PC-9 (cell line): ENCODE measurements at regions not wholly inside any gene's neighbourhood (a gene's known extent, or its start where the extent isn't known, plus 50 kb on each side); places are given as distances from the start of the nearest gene placed in this dataset.

Experiments
- BruUV-seq: library from RNA; stranded (reverse); fragments of 400-500 nt; replicated peaks from 2 replicates; lab custom pipeline; 2021; lab: Mats Ljungman, UMichigan
- CTCF ChIA-PET: fragments of 300-600 bp; sonication (Branson Sonifier 250); formaldehyde crosslinking; loops from one replicate; lab custom pipeline; 2022; ENCODE audit warnings: antibody characterized with exemption; lab: Charles Lee
- POLR2A ChIA-PET: fragments of 300-600 bp; sonication (Branson Sonifier 250); formaldehyde crosslinking; loops from one replicate; lab custom pipeline; 2022; ENCODE audit warnings: antibody characterized with exemption; ENCODE audit not compliant: unreplicated experiment; lab: Charles Lee
- DNase-seq, 2 experiments: peaks; one replicate each; pipeline versions ENCODE4 v3.0.0 to v3.0.0-alpha.2; 2015 to 2022; ENCODE audit warnings: mixed read lengths in 1 of 2
- H2AFZ ChIP-seq: fragments of 200-600 bp; sonication (generic); 2 replicates; pipeline ENCODE4 v1.8.1; 2017; ENCODE audit warnings: antibody characterized with exemption
- H3F3A ChIP-seq: fragments of 200-600 bp; sonication (generic); 2 replicates; pipeline ENCODE4 v1.8.1; 2017; ENCODE audit warnings: antibody characterized with exemption, mild to moderate bottlenecking, low read depth; ENCODE audit not compliant: insufficient read depth
- H3K27ac ChIP-seq: fragments of 200-600 bp; sonication (generic); 2 replicates; pipeline ENCODE4 v1.6.1; 2016; ENCODE audit warnings: mixed run types
- H3K27me3 ChIP-seq: fragments of 200-600 bp; sonication (generic); 2 replicates; pipeline ENCODE4 v1.6.1; 2016; ENCODE audit warnings: low read depth, mixed run types; ENCODE audit not compliant: insufficient read depth
- H3K36me3 ChIP-seq: fragments of 200-600 bp; sonication (generic); 2 replicates; pipeline ENCODE4 v1.6.1; 2016; ENCODE audit warnings: low read depth, mixed run types
- H3K4me1 ChIP-seq: fragments of 200-600 bp; sonication (generic); replicated peaks from 2 replicates; pipeline ENCODE4 v1.6.1; 2016; ENCODE audit warnings: mixed run types; ENCODE audit not compliant: insufficient read depth
- H3K4me2 ChIP-seq: fragments of 200-600 bp; sonication (generic); 2 replicates; pipeline ENCODE4 v1.6.1; 2017; ENCODE audit warnings: mixed run types
- H3K4me3 ChIP-seq: fragments of 200-600 bp; sonication (generic); 2 replicates; pipeline ENCODE4 v1.6.1; 2016; ENCODE audit warnings: mixed run types
- H3K79me2 ChIP-seq: fragments of 200-600 bp; sonication (generic); 2 replicates; pipeline ENCODE4 v1.6.1; 2017; ENCODE audit warnings: low read depth, mixed run types
- H3K9me2 ChIP-seq: fragments of 200-600 bp; sonication (generic); 2 replicates; pipeline ENCODE4 v1.8.1; 2017; ENCODE audit warnings: mild to moderate bottlenecking; ENCODE audit not compliant: insufficient read depth
- H3K9me3 ChIP-seq: fragments of 200-600 bp; sonication (generic); 2 replicates; pipeline ENCODE4 v1.8.1; 2016; ENCODE audit warnings: low read depth; ENCODE audit not compliant: insufficient read depth
- H4K20me1 ChIP-seq: fragments of 200-600 bp; sonication (generic); 2 replicates; pipeline ENCODE4 v1.8.1; 2017; ENCODE audit not compliant: insufficient read depth
- CTCF ChIP-seq: fragments of 200-600 bp; sonication (generic); conservative IDR thresholded peaks from 2 replicates; pipeline ENCODE4 v1.6.1; 2017; ENCODE audit warnings: mixed run types, antibody characterized with exemption, mild to moderate bottlenecking, moderate library complexity
- EZH2 ChIP-seq: fragments of 200-600 bp; sonication (generic); IDR thresholded peaks from 2 replicates; pipeline ENCODE4 v1.8.0; 2017; ENCODE audit warnings: antibody characterized with exemption, low read depth
- intact Hi-C: fragments of 100-400 bp; cut with micrococcal nuclease; formaldehyde crosslinking; loops from one replicate; pipeline ENCODE4 v1.10.0; 2022; ENCODE audit not compliant: unreplicated experiment

GRCh38 chr2:216761133-216761532 lies 65.8 kb upstream of the IGFBP5 start:
- no peak overlapping the region for H3K4me3 ChIP-seq
- no peaks in the 10 kb centered on the region for H3K79me2 ChIP-seq
- H3K4me2 ChIP-seq = no peak overlapping the region
- intact Hi-C loops = no loop called here
- no peaks in the 10 kb centered on the region for H4K20me1 ChIP-seq
- POLR2A ChIA-PET = no interaction called here
- TF ChIP-seq CTCF (no peak), EZH2 (no peak)
- H3K9me3 ChIP-seq = no peaks in the 10 kb centered on the region
- H3K9me2 ChIP-seq = no peaks in the 10 kb centered on the region
- no peaks in the 10 kb centered on the region for H3K4me1 ChIP-seq
- no peak overlapping the region for H3K27ac ChIP-seq
- H2AFZ ChIP-seq = no peak overlapping the region
- H3F3A ChIP-seq = no peaks in the 10 kb centered on the region
- CTCF ChIA-PET = no interaction called here
- no peaks in the 10 kb centered on the region for H3K36me3 ChIP-seq
- DNase-seq = no peak
- no TSS peak for BruUV-seq
- no peaks in the 10 kb centered on the region for H3K27me3 ChIP-seq

- CTCF ChIA-PET = no interaction called here
- BruUV-seq = no TSS peak
Measured at GRCh38 chr2:216758256-216759155, 63.2 kb upstream of the IGFBP5 start.

GRCh38 chr2:216757532-216757931 lies 62.2 kb upstream of the IGFBP5 start:
- H3K4me3 ChIP-seq = no peak overlapping the region
- H3K9me2 ChIP-seq = no peaks in the 10 kb centered on the region
- BruUV-seq = no TSS peak
- intact Hi-C loops = no loop called here
- POLR2A ChIA-PET = no interaction called here
- CTCF ChIA-PET = no interaction called here
- no peaks in the 10 kb centered on the region for H3K9me3 ChIP-seq
- H3F3A ChIP-seq = no peaks in the 10 kb centered on the region
- H2AFZ ChIP-seq = no peak overlapping the region
- H3K36me3 ChIP-seq = no peaks in the 10 kb centered on the region
- H3K4me2 ChIP-seq = no peak overlapping the region
- H3K79me2 ChIP-seq = no peaks in the 10 kb centered on the region
- peaks cover 14% of the 10 kb centered on the region for H3K27me3 ChIP-seq
- TF ChIP-seq CTCF (no peak), EZH2 (no peak)
- no peaks in the 10 kb centered on the region for H4K20me1 ChIP-seq
- no peak for DNase-seq
- H3K27ac ChIP-seq = no peak overlapping the region
- H3K4me1 ChIP-seq = no peaks in the 10 kb centered on the region

More at GRCh38 chr2:216758256-216759155, 63.2 kb upstream of the IGFBP5 start:
- H3K9me2 ChIP-seq = no peaks in the 10 kb centered on the region
- no peaks in the 10 kb centered on the region for H3K9me3 ChIP-seq
- intact Hi-C loops = no loop called here
- no peak overlapping the region for H3K4me2 ChIP-seq
- H3K4me1 ChIP-seq = no peaks in the 10 kb centered on the region
- POLR2A ChIA-PET = no interaction called here
- DNase-seq = no peak
- H2AFZ ChIP-seq = no peak overlapping the region
- H3K27me3 ChIP-seq = peaks cover 7% of the 10 kb centered on the region; the same call in 1 of the 2 replicates
- H3K27ac ChIP-seq = no peak overlapping the region
- no peaks in the 10 kb centered on the region for H3K79me2 ChIP-seq
- no peaks in the 10 kb centered on the region for H3K36me3 ChIP-seq
- no peak overlapping the region for H3K4me3 ChIP-seq
- H3F3A ChIP-seq = no peaks in the 10 kb centered on the region
- TF ChIP-seq CTCF = no peak
- no peak for TF ChIP-seq EZH2
- H4K20me1 ChIP-seq = no peaks in the 10 kb centered on the region
